Fibroblast of peridontal ligament (primary cell): ENCODE measurements at regions not wholly inside any gene's neighbourhood (a gene's known extent, or its start where the extent isn't known, plus 50 kb on each side); places are given as distances from the start of the nearest gene placed in this dataset.
A peak's percentile ranks its signal among the peaks of the same experiment; 100 is the strongest.
"Not testable (repeated sequence)": the region's sequence is repeated elsewhere in the genome, so short reads cannot be mapped to it uniquely, and the experiment has no call there.

Experiments
- DNase-seq: peaks from one replicate; pipeline ENCODE4 v3.0.0-alpha.2; 2010; ENCODE audit errors: extremely low read depth

DNA sequence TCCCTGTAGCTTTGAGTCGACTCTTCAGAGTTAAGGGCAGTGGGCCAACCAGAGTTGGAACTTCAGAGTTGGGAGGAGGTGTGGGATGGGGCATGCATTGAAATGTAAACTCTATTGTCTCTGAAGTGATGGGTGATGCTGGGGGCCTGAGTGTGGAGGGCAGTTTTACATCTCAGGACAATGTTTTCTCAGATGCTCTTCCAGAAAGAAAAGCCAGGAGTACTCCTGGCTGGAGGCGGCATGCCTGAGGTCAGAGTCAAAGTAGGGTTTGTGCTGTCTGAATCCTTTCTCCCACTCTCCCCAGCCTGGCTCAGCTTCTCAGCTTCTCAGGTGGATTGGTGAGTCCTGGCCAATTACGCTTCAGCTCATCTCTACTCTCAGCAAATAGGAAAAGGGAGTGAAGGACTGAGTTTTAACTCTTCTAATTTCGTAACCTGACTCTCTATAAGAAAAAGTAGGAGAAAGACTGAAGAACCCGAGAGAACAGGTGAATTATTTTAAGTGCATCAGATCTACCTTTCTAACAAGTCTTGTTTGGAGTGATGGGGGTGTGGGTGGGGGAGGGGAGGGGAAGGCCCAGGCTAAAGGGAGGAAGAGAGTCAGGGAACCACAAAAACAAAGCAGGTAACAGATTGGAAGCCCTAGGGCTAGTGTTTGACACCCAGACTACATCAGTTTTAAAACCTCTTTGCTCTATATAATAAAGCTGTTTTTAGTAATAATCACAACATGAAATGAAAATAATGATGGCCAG lies 107.5 kb upstream of the PELI1 start:
- no peak for DNase-seq

DNA sequence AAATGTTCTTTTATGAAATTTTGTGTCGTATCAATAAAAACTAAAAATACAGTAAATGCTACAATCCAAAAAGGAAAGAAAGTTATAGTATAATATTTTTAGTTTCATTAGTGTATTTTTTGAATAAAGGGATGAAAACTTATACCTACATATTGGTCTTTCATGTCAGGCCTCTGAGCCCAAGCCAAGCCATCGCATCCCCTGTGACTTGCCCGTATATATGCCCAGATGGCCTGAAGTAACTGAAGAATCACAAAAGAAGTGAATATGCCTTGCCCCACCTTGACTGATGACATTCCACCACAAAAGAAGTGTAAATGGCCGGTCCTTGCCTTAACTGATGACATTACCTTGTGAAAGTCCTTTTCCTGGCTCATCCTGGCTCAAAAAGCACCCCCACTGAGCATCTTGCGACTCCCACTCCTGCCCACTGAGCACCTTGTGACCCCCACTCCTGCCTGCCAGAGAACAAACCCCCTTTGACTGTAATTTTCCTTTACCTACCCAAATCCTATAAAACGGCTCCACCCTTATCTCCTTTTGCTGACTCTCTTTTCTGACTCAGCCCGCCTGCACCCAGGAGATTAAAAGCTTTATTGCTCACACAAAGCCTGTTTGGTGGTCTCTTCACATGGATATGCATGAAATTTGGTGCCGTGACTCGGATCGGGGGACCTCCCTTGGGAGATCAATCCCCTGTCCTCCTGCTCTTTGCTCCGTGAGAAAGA lies 108.2 kb upstream of the PELI1 start:
- DNase-seq: not testable (repeated sequence)

DNA sequence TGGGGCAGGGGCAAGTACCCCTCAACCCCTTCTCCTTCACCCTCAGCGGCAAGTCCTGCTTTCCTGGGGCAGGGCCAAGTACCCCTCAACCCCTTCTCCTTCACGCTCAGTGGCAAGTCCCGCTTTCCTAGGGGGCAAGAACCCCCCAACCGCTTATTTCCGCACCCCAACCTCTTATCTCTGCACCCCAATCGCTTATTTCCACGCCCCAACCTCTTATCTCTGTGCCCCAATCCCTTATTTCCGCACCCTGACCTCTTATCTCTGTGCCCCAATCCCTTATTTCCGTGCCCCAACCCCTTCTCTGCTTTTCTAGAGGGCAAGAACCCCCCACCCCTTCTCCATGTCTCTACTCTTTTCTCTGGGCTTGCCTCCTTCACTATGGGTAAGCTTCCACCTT lies 109.2 kb upstream of the PELI1 start:
- DNase-seq: not testable (repeated sequence)

DNA sequence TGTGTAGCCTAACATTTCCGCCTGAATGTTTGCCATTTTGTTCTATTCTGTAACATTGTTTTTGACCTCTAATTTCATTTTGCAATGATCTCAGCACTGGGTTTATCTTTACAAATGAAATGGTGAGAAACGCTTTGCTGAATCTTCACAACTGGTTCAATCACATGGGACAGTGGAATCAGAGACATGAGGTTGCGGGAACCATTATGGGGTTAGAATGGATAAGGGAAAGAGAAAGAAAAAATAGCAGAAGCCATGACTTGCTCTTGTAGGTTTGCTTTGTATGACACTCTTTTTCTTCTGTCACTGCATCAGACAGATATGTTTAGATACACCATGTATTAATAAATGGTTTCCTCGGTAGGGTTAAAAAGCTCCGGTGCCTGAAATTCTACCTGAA lies 114.3 kb upstream of the PELI1 start:
- no peak for DNase-seq

DNA sequence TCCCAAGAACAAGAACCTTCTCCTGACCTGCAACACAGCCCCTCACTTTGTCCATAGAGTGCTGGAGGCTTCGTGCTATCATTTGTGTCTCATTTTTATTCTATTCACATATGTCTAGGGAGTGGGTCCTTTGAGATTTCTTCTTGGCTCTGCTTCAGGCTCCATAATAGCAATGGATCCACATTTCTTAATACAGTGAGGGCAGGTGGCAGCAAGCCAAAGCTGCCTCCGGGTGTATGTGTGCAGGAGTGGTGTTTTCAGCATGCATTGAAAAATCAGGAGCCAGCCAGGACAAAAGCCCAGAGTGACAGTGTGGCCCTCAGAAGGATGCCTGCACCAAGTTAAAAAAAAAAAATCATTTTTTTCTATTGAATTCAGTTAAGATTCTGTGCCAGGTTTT lies 115.1 kb upstream of the PELI1 start:
- peak; percentile 31 for DNase-seq

DNA sequence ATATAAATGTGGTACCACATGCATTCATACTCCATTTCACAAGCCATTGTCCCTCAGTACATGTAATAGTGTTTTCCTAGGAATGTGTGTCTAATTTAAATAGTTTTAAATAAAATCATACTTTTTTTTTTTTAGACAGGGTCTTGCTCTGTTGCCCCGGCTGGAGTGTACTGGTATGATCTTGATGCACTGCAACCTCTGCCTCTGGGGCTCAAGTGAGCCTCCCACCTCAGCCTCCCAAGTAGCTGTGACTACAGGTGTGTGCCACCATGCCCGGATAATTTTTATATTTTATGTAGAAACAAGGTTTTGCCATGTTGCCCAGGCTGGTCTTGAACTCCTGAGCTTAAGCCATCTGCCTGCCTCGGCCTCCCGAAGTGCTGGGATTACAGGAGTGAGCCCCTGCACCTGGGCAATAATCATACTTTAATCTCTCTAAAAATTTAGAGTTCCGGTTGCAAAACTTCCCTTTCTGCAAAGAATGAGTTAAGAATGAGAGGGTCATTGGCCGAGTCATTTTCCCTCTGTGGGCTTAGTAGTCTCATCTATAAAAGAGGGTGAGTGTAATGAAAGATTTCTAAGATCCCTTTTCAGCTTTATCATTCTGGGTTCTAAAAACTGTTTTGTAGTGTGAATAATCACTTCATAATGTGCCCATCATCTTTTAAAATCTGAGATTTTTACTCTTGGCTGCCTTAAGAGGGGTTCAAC lies 116.0 kb upstream of the PELI1 start:
- DNase-seq: no peak

DNA sequence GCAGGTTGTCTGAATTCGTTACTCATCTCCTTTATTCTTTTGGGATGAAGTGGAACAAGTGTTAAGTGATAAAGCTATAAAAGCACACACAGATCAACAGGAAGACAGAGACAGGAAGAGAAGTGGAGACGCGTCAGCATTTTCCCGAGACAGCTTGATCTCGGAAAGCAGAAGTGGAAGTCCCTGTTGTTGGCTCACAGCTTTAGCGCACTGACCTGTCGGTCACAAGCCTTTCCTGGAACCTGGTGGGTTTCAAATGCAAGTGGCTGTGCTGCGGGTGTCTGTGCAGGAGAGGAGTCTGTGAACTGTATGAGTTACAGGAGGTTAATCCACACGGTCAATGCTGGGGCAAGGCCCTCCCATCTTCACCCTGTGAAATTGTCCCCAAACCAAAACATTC lies 116.6 kb upstream of the PELI1 start:
- DNase-seq: no peak

DNA sequence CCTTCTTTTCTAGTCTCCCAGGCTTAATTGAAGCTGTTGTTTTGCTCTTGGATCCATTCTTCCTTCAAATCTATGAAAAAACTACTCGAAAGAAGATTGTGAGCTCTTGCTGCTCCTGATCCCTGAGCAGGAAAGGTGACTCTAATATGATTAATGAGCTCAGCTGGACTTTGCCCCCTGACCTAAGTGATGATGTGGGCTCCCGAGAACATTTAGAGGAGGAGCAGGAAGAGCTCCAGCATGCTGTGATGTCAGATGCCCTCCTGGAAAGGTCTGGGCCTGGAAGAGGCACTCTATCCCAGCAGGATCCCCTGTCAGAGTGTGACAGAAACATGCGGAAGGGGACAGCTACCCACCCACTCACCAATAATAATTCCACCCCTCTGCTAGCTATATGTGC lies 117.9 kb upstream of the PELI1 start:
- DNase-seq: no peak

DNA sequence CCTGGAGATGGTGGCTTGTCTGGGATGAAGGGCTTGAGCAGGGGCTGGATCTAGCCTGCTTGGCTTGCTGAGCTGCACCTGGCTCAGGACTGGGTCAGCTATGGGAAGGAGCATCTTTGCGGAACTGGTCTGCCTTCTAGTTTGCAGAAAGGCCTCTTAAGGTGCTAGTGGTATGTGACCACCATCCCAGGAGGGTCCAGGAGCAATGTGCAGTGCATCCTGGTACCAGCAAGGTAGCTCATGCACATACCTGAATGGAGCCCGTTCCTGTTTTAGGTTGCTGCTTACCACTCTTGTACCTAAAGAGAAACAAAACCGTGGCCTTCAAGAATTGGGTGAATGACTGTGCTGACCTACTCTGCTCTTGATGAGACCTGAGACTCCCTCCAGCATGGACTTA lies 118.6 kb upstream of the PELI1 start:
- DNase-seq: no peak

DNA sequence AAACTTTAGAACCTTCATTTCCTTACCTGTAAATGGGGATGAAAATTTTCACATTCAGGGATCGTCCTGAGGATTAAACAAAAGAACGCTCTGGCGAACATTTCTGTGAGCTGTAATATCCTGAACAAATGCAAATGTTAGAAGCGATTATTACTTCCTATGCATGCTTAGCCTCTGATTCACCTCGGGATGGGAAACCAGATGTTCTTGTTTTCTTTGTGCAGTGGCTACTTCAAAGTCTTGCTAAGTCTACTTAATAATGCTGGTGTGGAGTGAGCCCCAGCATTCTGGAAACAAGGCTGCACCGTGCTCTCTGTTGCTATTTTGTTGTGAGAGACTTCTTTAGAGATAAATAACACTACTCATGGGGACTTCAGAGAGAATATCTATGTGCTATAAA lies 119.1 kb upstream of the PELI1 start:
- peak; percentile 51 for DNase-seq

DNA sequence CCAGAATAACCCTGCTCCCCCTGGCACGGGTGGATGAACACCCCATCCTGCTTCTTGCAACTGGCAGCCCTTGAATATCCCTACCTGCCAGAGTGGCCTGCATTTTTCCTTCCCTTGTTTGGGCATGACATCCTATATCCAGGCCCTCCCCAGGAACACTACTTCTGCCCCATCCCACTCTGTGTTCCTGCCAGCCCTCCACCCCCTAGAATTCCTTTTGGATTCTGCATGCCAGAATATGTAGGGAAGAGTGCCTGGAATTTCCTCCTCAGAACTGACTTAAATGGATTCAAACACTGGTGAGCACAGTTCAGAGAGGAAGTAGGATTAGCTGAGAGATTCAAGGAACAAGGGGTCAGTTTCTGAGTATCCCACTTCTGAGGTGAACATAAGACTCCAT lies 123.5 kb upstream of the PELI1 start:
- DNase-seq: no peak

DNA sequence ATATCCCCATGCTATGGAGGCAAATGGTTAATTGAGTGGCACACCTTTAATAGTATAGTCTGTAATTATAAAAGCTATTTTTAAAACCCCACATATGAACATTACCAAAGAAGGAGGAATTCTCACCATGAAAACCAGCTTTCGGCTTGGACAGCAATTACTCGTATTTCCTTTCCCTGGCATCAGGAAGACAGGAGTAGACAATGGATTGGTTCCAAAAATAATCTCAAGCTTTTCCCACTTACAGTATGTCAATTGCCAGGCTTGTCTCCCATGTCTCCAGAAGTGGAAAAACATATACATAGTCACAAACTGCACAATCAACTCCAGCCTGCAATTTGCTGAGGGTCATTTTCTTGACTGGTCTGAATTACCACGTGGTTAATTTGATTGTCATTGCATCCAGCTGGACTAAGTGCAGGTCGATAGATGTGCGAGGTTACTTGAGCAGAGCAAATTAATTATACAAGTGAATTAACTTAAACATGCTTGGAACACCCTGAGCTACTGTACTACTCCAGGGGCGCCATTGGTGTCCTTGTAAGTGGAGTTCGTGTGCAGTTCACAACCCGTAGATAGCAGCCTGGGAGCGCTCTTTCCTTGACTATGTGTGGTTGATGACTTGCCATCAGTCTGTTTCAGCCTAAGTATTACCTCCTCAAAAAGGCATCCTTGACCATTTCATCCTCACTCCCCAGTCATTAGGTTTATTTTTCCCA lies 124.3 kb upstream of the PELI1 start:
- DNase-seq: no peak

DNA sequence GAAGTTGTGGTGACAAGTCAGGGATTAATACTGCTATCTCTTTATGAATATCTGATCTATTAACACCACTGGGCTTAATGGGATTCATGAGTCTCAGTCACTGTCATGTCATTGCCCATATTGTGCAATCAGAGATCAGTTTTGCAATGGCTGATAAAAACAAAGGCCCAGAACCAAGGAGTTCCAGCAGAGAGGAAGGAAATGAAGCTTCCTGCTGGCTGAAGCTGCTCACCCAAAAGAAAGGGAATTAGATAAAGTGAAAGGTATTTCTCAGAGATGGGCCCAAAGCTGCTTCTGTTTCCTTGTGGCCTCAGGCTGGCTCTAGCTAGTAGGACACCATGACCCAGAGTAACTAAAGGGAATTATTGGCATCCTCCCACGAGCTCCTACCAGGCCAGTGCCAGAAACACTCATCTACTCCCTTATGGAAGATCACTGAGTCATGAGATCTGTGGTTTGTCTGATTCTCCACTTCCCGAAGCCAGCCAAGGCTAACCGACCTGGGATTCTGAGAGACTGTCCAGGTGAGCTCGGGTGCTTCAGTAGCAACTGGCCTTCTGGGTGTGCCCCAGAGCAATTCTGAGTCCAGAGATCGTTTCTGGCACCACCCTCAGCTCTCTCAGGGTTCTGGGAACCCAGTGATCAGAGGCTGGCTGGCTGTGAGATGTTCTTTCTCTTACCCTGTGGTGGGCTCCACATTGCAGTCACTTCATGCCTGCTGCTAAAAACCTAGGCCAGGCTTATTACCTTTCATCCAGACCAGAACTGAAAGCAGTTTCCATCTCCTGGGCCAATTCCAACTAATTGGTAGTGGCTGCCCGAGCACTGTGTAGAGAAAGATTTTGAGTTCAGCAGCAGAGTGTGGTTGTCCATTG lies 129.5 kb upstream of the PELI1 start:
- DNase-seq: peak; percentile 85

DNA sequence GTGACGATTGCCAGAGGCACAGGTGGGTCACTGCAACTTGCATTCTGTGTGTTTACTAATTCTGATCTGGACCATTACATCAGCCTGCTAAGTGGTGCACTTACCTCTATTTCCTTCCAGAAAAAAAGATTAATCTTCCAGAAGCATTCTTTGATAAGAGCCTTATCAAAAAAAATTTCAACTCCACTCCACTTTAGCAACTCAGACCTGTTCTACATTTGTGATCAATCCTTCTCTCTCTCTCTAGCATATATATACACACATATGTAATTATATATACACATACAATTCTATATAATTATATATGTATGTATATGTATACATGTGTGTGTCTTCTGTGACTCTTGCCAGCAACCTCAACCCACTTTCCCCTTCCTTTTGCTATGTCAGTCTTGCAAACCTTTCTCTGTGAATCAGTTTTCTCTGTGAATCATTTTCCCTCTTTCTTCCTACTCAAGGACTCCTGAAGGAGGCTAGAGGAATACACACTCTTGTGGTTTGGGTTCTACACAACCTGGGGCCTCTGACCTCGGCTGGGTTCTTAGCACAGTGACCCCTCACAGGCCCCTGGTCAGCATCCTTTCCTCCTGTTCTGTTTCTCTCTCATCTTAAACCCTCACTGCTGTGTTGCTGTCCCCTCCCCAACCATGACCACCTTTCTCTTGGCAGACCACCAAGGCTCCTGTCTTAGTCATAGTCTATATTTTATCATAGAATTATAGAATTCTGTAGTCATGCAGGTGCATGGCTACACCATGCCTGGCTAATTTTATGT lies 130.4 kb upstream of the PELI1 start:
- DNase-seq: no peak

DNA sequence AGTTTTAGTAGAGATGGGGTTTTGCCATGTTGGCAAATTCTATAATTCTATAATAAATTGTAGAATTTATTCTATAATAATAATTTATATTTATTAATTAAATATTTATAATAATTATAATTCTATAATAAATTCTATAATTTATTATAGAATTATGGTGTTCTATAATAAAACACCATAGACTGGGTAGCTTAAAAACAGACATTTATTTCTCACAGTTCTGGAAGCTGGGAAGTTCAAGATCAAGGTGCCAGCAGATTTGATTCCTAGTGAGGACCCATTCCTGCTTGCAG lies 130.9 kb upstream of the PELI1 start:
- no peak for DNase-seq

DNA sequence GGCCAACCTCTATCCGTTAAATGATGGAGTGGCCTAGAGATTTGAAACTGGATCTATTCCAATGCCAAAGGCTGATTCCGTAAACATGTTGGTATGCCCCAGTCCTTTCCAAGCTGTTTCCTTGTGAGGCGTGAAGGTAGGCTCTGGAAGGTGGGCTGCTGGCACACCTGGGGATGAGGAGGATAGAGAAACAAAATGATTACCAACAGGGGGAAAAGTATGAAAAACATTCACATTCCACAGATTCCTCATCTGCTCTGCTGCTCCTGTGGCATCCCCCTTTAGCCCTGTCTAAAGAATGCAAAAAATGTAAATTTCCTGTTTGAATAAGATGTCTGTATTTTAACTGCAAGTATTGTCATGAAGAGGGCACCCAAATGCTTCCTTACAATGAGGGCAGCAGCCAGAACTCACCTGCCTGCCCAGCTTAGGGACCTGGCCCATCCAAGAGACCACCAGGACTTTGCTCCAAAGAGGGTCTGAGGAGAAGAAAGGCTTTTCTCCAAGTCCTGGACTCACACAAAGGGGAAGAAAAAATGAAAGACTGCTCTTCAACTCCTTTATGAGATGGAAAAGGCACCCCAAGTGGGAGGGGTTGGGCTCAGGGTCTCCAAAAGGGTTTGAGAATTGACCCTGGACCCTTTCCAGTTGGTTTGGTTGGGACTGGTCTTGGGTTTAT lies 132.3 kb upstream of the PELI1 start:
- DNase-seq: no peak

DNA sequence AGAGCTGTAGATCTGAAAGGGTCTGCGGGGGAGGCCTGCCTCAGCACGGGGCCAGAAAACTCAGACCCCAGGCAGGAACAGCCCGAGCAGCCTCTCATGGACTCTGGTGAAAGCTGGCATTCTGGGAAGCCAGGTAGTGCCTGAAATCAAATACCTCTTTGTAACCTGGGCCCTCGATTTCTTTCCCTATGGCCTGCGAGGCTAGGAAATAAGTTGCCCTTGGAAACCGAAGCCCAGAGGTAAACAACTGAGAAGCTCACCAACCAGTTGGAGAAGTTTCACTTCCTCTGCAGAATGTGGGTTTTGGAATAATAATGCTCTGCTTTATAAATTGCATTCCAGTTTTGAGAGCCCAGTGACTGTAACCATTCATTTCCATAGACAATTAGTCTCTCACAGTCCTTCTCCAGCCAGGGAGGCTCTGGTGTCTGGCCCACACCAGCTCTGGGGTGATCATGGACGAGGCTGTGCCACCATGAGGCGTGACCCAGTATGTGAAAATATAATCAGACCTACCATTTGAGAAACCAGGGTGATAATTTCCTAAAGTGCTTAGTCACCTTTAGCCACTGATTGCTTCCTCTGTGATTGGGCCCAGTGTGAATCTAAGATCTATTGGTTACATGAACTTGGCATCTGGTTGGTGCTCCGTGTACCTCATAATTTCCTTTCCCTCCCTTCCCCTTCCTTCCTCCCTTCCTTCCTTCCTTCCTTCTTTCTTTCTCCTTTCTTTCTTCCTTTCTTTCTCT lies 133.1 kb upstream of the PELI1 start:
- no peak for DNase-seq

DNA sequence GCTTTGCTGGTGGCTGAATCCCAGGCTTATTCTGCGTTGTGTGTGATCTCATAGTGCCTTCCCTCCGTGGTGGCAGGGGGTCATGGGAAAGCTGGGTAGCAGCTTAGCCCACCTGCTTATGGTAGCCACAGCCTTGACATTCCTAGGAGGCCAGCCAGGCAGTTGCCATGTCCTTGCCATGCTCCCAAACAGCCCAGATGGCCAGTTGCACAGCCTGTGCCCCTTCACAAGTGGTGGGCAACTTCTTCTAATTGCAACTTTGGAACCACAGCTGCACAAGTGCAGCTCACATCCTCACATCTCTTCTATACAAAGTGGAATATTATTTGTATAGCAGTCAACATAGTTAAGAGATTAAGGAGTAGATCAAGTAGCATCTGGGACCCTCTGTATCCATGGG lies 136.6 kb upstream of the PELI1 start:
- not testable (repeated sequence) for DNase-seq

DNA sequence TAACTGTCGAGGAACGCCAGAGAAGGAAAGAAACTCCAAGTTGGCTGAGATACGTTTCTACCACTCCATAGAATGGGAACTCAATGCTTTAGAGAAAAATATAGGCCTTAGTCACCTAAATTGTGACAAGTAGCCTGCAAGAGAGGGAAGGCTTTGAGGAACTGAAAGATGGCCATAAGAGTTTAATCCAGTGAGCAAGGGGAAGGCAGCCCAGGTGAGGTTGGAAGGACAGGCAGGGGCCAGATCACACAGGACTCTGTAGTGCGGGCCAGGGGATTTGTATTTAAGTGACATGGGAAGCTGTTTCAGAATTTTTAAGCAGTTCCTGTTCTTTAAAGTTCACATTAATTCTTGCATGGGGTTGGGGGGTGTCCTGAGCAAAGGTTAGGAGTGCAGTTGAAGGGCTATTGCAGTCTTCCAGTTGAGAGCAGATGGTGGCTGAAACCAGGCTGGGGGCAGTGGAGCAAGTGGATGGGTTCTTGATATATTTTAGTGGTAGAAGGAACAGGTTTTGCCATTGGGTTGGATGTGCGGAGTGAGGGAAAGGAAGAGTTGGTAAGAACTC lies 138.9 kb upstream of the PELI1 start:
- DNase-seq: no peak
